ENCODE measurements at regions not wholly inside any gene's neighbourhood (a gene's known extent, or its start where the extent isn't known, plus 50 kb on each side); places are given as distances from the start of the nearest gene placed in this dataset.

DNA sequence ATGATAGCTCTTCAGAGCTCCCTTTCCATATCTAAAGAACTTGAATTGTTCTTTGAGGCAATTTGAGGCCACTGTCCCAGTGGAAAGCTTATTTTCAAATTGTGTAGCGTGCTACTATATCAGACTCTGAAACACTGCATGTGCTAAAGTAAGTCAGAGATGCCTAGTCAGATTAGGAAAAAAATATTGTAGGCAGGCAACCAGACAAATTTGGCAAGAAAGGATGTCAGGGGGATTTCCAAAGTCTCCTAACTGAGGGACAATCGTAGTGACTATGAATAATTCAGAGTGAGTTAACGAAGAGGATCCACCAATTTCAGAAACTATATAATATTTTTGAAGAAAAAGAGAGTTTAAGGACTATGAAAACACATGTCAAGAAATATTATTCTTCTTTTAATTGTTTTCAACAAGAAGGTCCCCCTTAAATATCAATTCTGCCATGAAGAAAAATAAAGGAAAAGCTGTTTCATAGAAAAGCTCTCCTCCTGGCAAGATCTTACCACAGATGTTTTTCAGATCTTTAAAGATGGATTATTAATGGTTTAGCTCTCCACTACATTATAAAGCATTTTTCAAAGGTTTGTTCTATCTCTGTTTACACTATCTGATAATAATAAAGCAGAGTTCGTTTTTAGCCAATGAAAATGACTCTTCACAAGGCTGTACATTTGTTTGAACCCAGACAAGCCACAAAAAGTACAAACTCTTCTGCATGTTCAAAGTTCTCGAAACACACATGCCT lies 273.5 kb upstream of the PTGER4 start:
- no peaks in the 10 kb centered on the region for H3K27me3 ChIP-seq (ENCODE audit: insufficient read depth, low read length)
- no peak overlapping the region for H2BK15ac ChIP-seq (ENCODE audit: low read depth, low read length)
- Mint-ChIP-seq H3K36me3 (ENCODE audit: insufficient read depth in 1 of 3, low read depth in 3 of 3) (no peaks in the 10 kb centered on the region; a peak in 1 of 7 replicates), H3K4me3 (no peak overlapping the region), H3K27ac (no peak overlapping the region), H3K9me3 (no peaks in the 10 kb centered on the region), H3K4me1 (peaks cover 0 to 6% of the 10 kb centered on the region in 2 experiments; a peak in 2 of 4 replicates), H3K27me3 (ENCODE audit: low read depth) (no peaks in the 10 kb centered on the region)
- H3K4ac ChIP-seq (ENCODE audit: low read depth, low read length): no peak overlapping the region
- no peaks in the 10 kb centered on the region; the same call in 1 of the 2 replicates for H3K4me1 ChIP-seq (ENCODE audit: insufficient read depth, low read length)
- no peak overlapping the region for H3T11ph ChIP-seq (ENCODE audit: low read length)
- H3K14ac ChIP-seq (ENCODE audit: insufficient read depth, low read length): no peak overlapping the region
- H4K5ac ChIP-seq (ENCODE audit: insufficient read length, low read depth, low read length): no peak overlapping the region
- no peak overlapping the region for H2BK5ac ChIP-seq (ENCODE audit: insufficient read length, low read length)
- no peak for DNase-seq
- no peak overlapping the region for H3K4me2 ChIP-seq (ENCODE audit: insufficient read depth, insufficient read length, low read length)
- H2BK120ac ChIP-seq (ENCODE audit: low read depth, low read length, poor library complexity, severe bottlenecking): no peak overlapping the region
- no peaks in the 10 kb centered on the region for H3K9me3 ChIP-seq (ENCODE audit: control insufficient read depth, low read depth, low read length)
- no peak overlapping the region for H3K18ac ChIP-seq (ENCODE audit: insufficient read length, low read depth, low read length)
- H3K23me2 ChIP-seq (ENCODE audit: insufficient read length, low read depth, low read length, poor library complexity, severe bottlenecking): no peaks in the 10 kb centered on the region
- WGBS (ENCODE audit: extremely low coverage, insufficient read length, low lambda C conversion rate): no CpG with 5 or more reads among the region's 5 CpGs
- no peak overlapping the region for H2BK12ac ChIP-seq (ENCODE audit: insufficient read length, low read depth, low read length)
- no peak overlapping the region for H2AFZ ChIP-seq (ENCODE audit: low read length)
- TF ChIP-seq, protein P1, sequence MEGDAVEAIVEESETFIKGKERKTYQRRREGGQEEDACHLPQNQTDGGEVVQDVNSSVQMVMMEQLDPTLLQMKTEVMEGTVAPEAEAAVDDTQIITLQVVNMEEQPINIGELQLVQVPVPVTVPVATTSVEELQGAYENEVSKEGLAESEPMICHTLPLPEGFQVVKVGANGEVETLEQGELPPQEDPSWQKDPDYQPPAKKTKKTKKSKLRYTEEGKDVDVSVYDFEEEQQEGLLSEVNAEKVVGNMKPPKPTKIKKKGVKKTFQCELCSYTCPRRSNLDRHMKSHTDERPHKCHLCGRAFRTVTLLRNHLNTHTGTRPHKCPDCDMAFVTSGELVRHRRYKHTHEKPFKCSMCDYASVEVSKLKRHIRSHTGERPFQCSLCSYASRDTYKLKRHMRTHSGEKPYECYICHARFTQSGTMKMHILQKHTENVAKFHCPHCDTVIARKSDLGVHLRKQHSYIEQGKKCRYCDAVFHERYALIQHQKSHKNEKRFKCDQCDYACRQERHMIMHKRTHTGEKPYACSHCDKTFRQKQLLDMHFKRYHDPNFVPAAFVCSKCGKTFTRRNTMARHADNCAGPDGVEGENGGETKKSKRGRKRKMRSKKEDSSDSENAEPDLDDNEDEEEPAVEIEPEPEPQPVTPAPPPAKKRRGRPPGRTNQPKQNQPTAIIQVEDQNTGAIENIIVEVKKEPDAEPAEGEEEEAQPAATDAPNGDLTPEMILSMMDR (conservative IDR thresholded peaks at IDR 0.05): no peak
- H3K27ac ChIP-seq (ENCODE audit: insufficient read length, low read depth, low read length): no peak overlapping the region
- H3K56ac ChIP-seq (ENCODE audit: insufficient read length, low read depth, low read length): no peak overlapping the region
- no peak overlapping the region for H3K23ac ChIP-seq (ENCODE audit: insufficient read length, low read depth, low read length)
- H4K20me1 ChIP-seq (ENCODE audit: control insufficient read depth, insufficient read depth, insufficient read length): no peaks in the 10 kb centered on the region
- no peak overlapping the region for H4K91ac ChIP-seq (ENCODE audit: insufficient read length, low read depth, low read length)
- H3K9ac ChIP-seq (ENCODE audit: extremely low read depth, insufficient read length, low read length): no peak overlapping the region
- H4K8ac ChIP-seq (replicated peaks; ENCODE audit: insufficient read length, low read depth, low read length): no peak overlapping the region
- H2BK20ac ChIP-seq (ENCODE audit: low read depth, low read length, poor library complexity, severe bottlenecking): no peak overlapping the region
- H3K79me2 ChIP-seq (ENCODE audit: insufficient read depth, low read length): no peaks in the 10 kb centered on the region
- H3K79me1 ChIP-seq (ENCODE audit: insufficient read depth, low read depth, low read length, poor library complexity, severe bottlenecking): no peaks in the 10 kb centered on the region
- H2AK5ac ChIP-seq (ENCODE audit: insufficient read length, low read length): no peak overlapping the region

Measured in H9 (cell line).